ENCODE measurements at regions not wholly inside any gene's neighbourhood (a gene's known extent, or its start where the extent isn't known, plus 50 kb on each side); places are given as distances from the start of the nearest gene placed in this dataset.

DNA sequence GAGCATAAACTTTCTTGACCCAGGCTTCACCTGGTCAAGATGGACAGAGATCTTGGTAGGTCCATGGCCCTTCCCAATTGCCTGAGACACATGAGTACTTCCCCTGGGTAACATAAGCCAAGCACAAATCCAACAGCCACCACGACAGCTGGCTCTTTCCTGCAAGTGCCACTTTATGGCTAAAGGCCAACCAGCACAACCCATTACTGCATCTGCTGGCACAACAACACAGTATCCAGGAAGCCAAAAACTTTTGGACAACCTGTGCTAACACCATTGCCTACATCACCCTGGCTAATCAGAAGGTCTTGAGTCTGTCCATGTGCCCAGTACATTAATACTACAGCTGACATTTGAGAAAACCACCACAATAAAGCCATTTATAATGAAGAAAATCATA lies 548.0 kb upstream of the SEMA3D start:
- TF ChIP-seq, protein P1, sequence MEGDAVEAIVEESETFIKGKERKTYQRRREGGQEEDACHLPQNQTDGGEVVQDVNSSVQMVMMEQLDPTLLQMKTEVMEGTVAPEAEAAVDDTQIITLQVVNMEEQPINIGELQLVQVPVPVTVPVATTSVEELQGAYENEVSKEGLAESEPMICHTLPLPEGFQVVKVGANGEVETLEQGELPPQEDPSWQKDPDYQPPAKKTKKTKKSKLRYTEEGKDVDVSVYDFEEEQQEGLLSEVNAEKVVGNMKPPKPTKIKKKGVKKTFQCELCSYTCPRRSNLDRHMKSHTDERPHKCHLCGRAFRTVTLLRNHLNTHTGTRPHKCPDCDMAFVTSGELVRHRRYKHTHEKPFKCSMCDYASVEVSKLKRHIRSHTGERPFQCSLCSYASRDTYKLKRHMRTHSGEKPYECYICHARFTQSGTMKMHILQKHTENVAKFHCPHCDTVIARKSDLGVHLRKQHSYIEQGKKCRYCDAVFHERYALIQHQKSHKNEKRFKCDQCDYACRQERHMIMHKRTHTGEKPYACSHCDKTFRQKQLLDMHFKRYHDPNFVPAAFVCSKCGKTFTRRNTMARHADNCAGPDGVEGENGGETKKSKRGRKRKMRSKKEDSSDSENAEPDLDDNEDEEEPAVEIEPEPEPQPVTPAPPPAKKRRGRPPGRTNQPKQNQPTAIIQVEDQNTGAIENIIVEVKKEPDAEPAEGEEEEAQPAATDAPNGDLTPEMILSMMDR (IDR thresholded peaks at IDR 0.05), result no peak
- no peak for TF ChIP-seq POLR2A (IDR thresholded peaks at IDR 0.05)

Data from heart left ventricle (tissue), 13 donors.